BLaER1 treated with 17β-estradiol and CSF1 and Interleukin-3, amounts not matched to agents 10 nM and 100 nM (cell line): ENCODE measurements at regions not wholly inside any gene's neighbourhood (a gene's known extent, or its start where the extent isn't known, plus 50 kb on each side); places are given as distances from the start of the nearest gene placed in this dataset.

ENCODE experiments used
- H3K27ac ChIP-seq, 11 experiments: shearing (Covaris generic); formaldehyde crosslinking; 2 replicates each; pipeline ENCODE4 v1.8.1; 2022
- H3K27me3 ChIP-seq, 11 experiments: shearing (Covaris generic); formaldehyde crosslinking; 2 replicates each; pipeline ENCODE4 v1.8.1; 2022
- H3K36me3 ChIP-seq, 11 experiments: shearing (Covaris generic); formaldehyde crosslinking; 2 replicates each; pipeline ENCODE4 v1.8.1; 2022
- H3K4me1 ChIP-seq, 10 experiments: shearing (Covaris generic); formaldehyde crosslinking; 2 replicates each; pipeline ENCODE4 v1.8.1; 2022
- H3K4me2 ChIP-seq, 11 experiments: shearing (Covaris generic); formaldehyde crosslinking; 2 replicates each; pipeline ENCODE4 v1.8.1; 2022
- H3K4me3 ChIP-seq, 10 experiments: shearing (Covaris generic); formaldehyde crosslinking; 2 replicates each; pipeline ENCODE4 v1.8.1; 2022
- H3K9ac ChIP-seq, 11 experiments: shearing (Covaris generic); formaldehyde crosslinking; 2 replicates each; pipeline ENCODE4 v1.8.1; 2022
- H3K9me3 ChIP-seq, 11 experiments: shearing (Covaris generic); formaldehyde crosslinking; replicated peaks in 1 of 11; 2 replicates each; pipeline ENCODE4 v1.8.1; 2022
- H4K20me1 ChIP-seq, 11 experiments: shearing (Covaris generic); formaldehyde crosslinking; 2 replicates each; pipeline ENCODE4 v1.8.1; 2022
- Cebpa-rat ChIP-seq, 11 experiments: shearing (Covaris generic); IDR thresholded peaks; 2 replicates each; pipeline ENCODE4 v1.8.1; 2022

GRCh38 chr9:120338340-120338739, 241.6 kb downstream of the CDK5RAP2 start:
- TF ChIP-seq Cebpa-rat (IDR thresholded peaks at IDR 0.05), result no peak
- H3K27ac ChIP-seq, result no peak overlapping the region
- no peaks in the 10 kb centered on the region for H4K20me1 ChIP-seq
- no peak overlapping the region for H3K4me2 ChIP-seq
- H3K36me3 ChIP-seq, result no peaks in the 10 kb centered on the region
- H3K27me3 ChIP-seq, result no peaks in the 10 kb centered on the region
- peaks cover 0 to 6% (median 0%) of the 10 kb centered on the region in 10 experiments; a peak in 3 of 20 replicates for H3K4me1 ChIP-seq
- H3K9ac ChIP-seq, result no peak overlapping the region
- H3K4me3 ChIP-seq, result no peak overlapping the region
- H3K9me3 ChIP-seq, result no peaks in the 10 kb centered on the region

DNA sequence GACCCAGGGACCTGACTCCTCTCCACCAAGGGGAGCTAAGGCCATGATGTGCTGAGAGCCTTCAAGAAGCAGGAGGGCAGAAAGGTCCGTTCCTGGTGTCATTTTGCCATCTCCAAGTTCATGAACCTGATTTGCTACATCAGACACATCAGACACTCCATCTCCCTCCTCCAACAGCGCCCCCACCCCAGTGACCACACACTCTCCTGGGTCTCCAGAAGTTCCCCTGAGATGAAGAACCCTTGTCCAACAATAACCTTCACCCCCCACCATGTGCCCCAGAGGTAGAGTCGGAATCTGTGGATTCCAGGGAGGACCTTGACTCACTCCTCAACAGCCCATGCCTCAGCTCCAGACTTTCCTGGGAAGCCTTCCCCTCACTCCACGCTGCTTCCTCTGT, 242.8 kb downstream of the CDK5RAP2 start:
- Histone ChIP-seq H3K4me1 (no peaks in the 10 kb centered on the region), H3K9ac (no peak overlapping the region), H3K36me3 (no peaks in the 10 kb centered on the region), H3K4me3 (no peak overlapping the region), H3K9me3 (no peaks in the 10 kb centered on the region), H3K4me2 (no peak overlapping the region), H3K27ac (no peak overlapping the region), H3K27me3 (no peaks in the 10 kb centered on the region), H4K20me1 (no peaks in the 10 kb centered on the region)
- TF ChIP-seq Cebpa-rat (IDR thresholded peaks at IDR 0.05), result no peak

- H3K27me3 ChIP-seq, result no peaks in the 10 kb centered on the region
- TF ChIP-seq Cebpa-rat (IDR thresholded peaks at IDR 0.05), result no peak
- no peaks in the 10 kb centered on the region for H4K20me1 ChIP-seq
- no peak overlapping the region for H3K27ac ChIP-seq
- H3K4me1 ChIP-seq, result no peaks in the 10 kb centered on the region
- no peak overlapping the region for H3K9ac ChIP-seq
- no peak overlapping the region for H3K4me2 ChIP-seq
- H3K4me3 ChIP-seq, result no peak overlapping the region
- no peaks in the 10 kb centered on the region for H3K9me3 ChIP-seq
- no peaks in the 10 kb centered on the region for H3K36me3 ChIP-seq
Measured at GRCh38 chr9:120336753-120337090, 243.2 kb downstream of the CDK5RAP2 start.

- Histone ChIP-seq H3K9me3 (no peaks in the 10 kb centered on the region), H3K36me3 (no peaks in the 10 kb centered on the region), H3K9ac (no peak overlapping the region), H3K27me3 (no peaks in the 10 kb centered on the region), H3K4me1 (no peaks in the 10 kb centered on the region), H4K20me1 (no peaks in the 10 kb centered on the region), H3K4me2 (no peak overlapping the region), H3K4me3 (no peak overlapping the region), H3K27ac (no peak overlapping the region)
- no peak for TF ChIP-seq Cebpa-rat (IDR thresholded peaks at IDR 0.05)
Measured at GRCh38 chr9:120336021-120336752, 243.8 kb downstream of the CDK5RAP2 start.

DNA sequence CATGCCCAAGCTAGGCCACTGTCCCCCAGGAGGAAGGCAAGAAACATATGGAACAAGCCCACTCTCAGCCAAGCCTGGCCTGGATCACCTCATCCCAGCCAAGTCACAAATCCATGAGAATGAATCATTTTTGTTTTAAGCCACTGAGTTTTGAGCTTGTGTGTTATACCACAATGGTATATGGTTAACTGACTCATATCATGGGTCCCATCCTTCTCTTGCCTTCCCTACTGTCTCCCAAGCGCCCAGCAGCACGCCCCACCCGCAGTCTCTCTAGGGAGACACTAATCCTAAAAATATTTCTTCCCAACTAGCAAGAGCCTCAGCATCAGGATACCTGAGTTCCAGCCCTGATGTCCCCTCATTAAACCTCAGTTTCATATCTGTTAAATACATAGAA, 248.1 kb downstream of the CDK5RAP2 start:
- Histone ChIP-seq H3K4me1 (peaks cover 6 to 13% (median 10%) of the 10 kb centered on the region in 10 experiments), H4K20me1 (no peaks in the 10 kb centered on the region), H3K27ac (no peak overlapping the region), H3K4me2 (no peak overlapping the region), H3K9ac (no peak overlapping the region), H3K27me3 (no peaks in the 10 kb centered on the region), H3K9me3 (peaks cover 0 to 15% (median 5%) of the 10 kb centered on the region in 11 experiments; a peak in 8 of 22 replicates), H3K4me3 (no peak overlapping the region), H3K36me3 (no peaks in the 10 kb centered on the region)
- TF ChIP-seq Cebpa-rat (IDR thresholded peaks at IDR 0.05), result no peak

DNA sequence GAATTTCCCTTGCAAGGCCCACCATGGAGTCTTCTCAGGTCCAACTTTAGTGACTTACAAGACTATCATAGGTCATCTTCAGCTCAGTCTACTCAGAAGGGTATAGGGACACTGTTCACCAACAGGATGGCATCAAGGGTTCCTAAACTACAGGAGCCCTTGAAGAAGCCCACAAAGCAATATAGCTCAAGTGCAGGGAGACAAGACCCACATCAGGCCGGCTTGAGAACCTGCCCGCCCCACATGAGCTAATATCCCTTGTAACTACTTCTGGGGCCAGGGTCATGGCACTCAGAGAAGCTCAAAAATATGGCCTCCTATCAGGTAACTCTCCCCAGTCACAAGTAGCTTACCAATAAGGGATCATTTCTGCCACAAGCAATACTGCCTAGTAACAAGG, 249.9 kb downstream of the CDK5RAP2 start:
- Histone ChIP-seq H3K9me3 (peaks cover 0 to 15% (median 5%) of the 10 kb centered on the region in 11 experiments; a peak in 8 of 22 replicates), H3K9ac (no peak overlapping the region)

DNA sequence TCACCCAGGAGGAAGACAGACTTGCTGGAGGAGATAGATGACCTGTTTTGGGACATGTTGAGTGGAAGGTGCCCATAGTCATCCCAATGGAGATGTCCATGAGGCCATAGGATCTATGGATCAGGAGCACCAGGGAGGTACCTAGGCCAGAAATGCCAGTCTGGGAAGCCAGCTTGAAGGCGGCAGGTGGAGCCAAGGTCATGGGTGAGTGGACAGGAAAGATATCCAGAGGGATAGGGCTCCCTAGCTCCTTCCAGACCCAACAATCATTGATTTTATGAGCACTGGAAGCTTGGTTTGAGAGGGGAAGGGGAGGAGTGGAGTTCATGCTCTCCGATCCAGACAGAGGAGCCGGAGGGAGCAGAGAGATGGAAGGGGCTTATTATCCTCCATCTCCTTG, 252.6 kb downstream of the CDK5RAP2 start:
- TF ChIP-seq Cebpa-rat (IDR thresholded peaks at IDR 0.05), result no peak
- peak overlapping the region; percentile 33 to 69 (median 51) for H3K4me2 ChIP-seq
- no peak overlapping the region for H3K4me3 ChIP-seq

More for the DNA sequence above, 249.9 kb downstream of the CDK5RAP2 start:
- no peak overlapping the region for H3K27ac ChIP-seq
- H3K4me3 ChIP-seq, result no peak overlapping the region
- no peak overlapping the region for H3K4me2 ChIP-seq
- TF ChIP-seq Cebpa-rat (IDR thresholded peaks at IDR 0.05), result no peak
- no peaks in the 10 kb centered on the region for H3K27me3 ChIP-seq
- peaks cover 10 to 17% (median 13%) of the 10 kb centered on the region in 10 experiments for H3K4me1 ChIP-seq
- H4K20me1 ChIP-seq, result no peaks in the 10 kb centered on the region
- H3K36me3 ChIP-seq, result no peaks in the 10 kb centered on the region

DNA sequence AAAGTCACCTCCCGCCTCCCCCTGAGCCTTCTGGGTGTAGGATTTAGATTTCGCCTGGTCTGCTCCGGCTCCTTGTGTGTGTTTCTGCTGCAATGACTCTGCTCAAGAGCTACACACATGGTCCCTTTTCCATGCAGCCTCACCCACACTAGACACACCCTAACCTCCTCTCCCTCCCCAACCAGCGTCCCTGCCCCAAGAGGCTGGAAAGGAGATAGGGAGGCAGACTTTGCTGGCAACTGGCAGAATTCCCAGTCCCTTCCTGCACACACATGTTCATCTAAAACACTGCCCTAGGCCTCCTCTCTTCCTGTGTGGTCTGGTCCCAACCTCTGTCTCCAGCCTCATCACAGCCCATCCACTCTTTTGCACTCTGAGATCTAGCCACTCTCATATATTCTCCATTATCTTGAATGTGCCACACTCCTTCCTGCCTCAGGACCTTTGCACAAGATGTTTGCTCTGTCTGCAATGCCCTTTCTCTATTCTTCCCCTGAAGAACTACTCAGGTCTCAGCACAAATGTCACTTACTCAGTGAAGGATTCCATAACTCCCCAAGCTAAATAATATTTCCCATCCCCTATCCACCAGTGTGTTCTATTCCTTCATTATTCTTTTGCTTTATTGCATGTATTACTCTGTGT, 253.8 kb downstream of the CDK5RAP2 start:
- peaks cover 0 to 15% (median 5%) of the 10 kb centered on the region in 11 experiments; a peak in 8 of 22 replicates for H3K9me3 ChIP-seq
- H3K36me3 ChIP-seq, result no peaks in the 10 kb centered on the region
- H3K27me3 ChIP-seq, result no peaks in the 10 kb centered on the region
- H3K9ac ChIP-seq, result no peak overlapping the region
- H3K27ac ChIP-seq, result no peak overlapping the region
- H3K4me3 ChIP-seq, result no peak overlapping the region
- no peak for TF ChIP-seq Cebpa-rat (IDR thresholded peaks at IDR 0.05)
- H3K4me2 ChIP-seq, result no peak overlapping the region
- H3K4me1 ChIP-seq, result peaks cover 10 to 24% (median 13%) of the 10 kb centered on the region in 10 experiments
- no peaks in the 10 kb centered on the region for H4K20me1 ChIP-seq

More for the DNA sequence above, 252.6 kb downstream of the CDK5RAP2 start:
- no peak overlapping the region for H3K9ac ChIP-seq
- no peak overlapping the region for H3K27ac ChIP-seq
- H4K20me1 ChIP-seq, result no peaks in the 10 kb centered on the region
- H3K9me3 ChIP-seq, result peaks cover 0 to 15% (median 5%) of the 10 kb centered on the region in 11 experiments; a peak in 8 of 22 replicates
- H3K36me3 ChIP-seq, result no peaks in the 10 kb centered on the region
- H3K27me3 ChIP-seq, result no peaks in the 10 kb centered on the region
- H3K4me1 ChIP-seq, result peaks cover 10 to 24% (median 13%) of the 10 kb centered on the region in 10 experiments

GRCh38 chr9:120324996-120325642, 254.8 kb downstream of the CDK5RAP2 start:
- Histone ChIP-seq H3K4me1 (peaks cover 10 to 24% (median 13%) of the 10 kb centered on the region in 10 experiments), H3K9me3 (peaks cover 0 to 5% (median 0%) of the 10 kb centered on the region in 11 experiments; a peak in 5 of 22 replicates), H3K4me2 (peak overlapping the region in 4 of 11 experiments; percentile 6 to 75 (median 62); a peak in 7 of 22 replicates), H4K20me1 (no peaks in the 10 kb centered on the region), H3K4me3 (no peak overlapping the region), H3K9ac (no peak overlapping the region), H3K36me3 (no peaks in the 10 kb centered on the region), H3K27ac (no peak overlapping the region), H3K27me3 (no peaks in the 10 kb centered on the region)
- no peak for TF ChIP-seq Cebpa-rat (IDR thresholded peaks at IDR 0.05)
